HEK293 (cell line): ENCODE measurements at regions not wholly inside any gene's neighbourhood (a gene's known extent, or its start where the extent isn't known, plus 50 kb on each side); places are given as distances from the start of the nearest gene placed in this dataset.

Source experiments
- CTCF ChIA-PET: fragments of 350-600 bp; formaldehyde crosslinking; extraction: SDS; loops from one replicate; lab custom pipeline; 2021; ENCODE audit warnings: antibody characterized with exemption; lab: Yijun Ruan, JAX
- POLR2A ChIA-PET: fragments of 300-600 bp; formaldehyde crosslinking; extraction: SDS; loops from one replicate; lab custom pipeline; 2020; ENCODE audit warnings: antibody characterized with exemption, inconsistent platforms; lab: Yijun Ruan, JAX
- H3K27ac ChIP-seq: fragments of 200-500 bp; sonication (Bioruptor generic); 2 replicates; pipeline ENCODE4 v1.5.1; 2014; ENCODE audit warnings: low read depth, low read length, control low read depth, inconsistent platforms; ENCODE audit errors: extremely low read depth
- H3K36me3 ChIP-seq, 2 experiments: fragments of 200-500 bp in 1 of 2; sonication (Bioruptor generic) in 1 of 2; 1 replicate in 1 of 2; 2 replicates in 1 of 2; pipeline ENCODE4 v1.5.1; 2014 to 2017; ENCODE audit warnings: inconsistent platforms in 2 of 2, low read length in 2 of 2; ENCODE audit not compliant: control insufficient read depth in 2 of 2, insufficient read depth in 1 of 2
- H3K4me1 ChIP-seq: fragments of 200-500 bp; sonication (Bioruptor generic); 2 replicates; pipeline ENCODE4 v1.5.1; 2014; ENCODE audit warnings: mild to moderate bottlenecking, low read length, inconsistent platforms; ENCODE audit not compliant: control insufficient read depth, insufficient read depth
- H3K4me3 ChIP-seq: 2 replicates; pipeline ENCODE4 v1.5.1; 2011; ENCODE audit warnings: low read depth, mild to moderate bottlenecking, control low read depth, low read length, moderate library complexity
- H3K9me3 ChIP-seq: fragments of 200-500 bp; sonication (Bioruptor generic); 2 replicates; pipeline ENCODE4 v1.5.1; 2014; ENCODE audit warnings: low read depth, low read length, inconsistent platforms; ENCODE audit not compliant: control insufficient read depth, insufficient read depth
- BCL11B ChIP-seq: fragments of 450-650 bp; formaldehyde crosslinking; IDR thresholded peaks from 2 replicates; pipeline ENCODE4 v1.5.1; 2016; ENCODE audit warnings: low read depth, missing biosample characterization, missing genetic modification characterization
- CTCF ChIP-seq: fragments of 450-650 bp; formaldehyde crosslinking; IDR thresholded peaks from 2 replicates; pipeline ENCODE4 v1.5.1; 2016; ENCODE audit warnings: missing biosample characterization, missing genetic modification characterization
- GLI2 ChIP-seq: fragments of 450-650 bp; formaldehyde crosslinking; IDR thresholded peaks from 2 replicates; pipeline ENCODE4; 2017; ENCODE audit warnings: missing biosample characterization, missing genetic modification characterization, low read depth, borderline replicate concordance
- HIC1 ChIP-seq: fragments of 450-650 bp; formaldehyde crosslinking; IDR thresholded peaks from 2 replicates; pipeline ENCODE4 v1.5.1; 2016; ENCODE audit warnings: missing biosample characterization, missing genetic modification characterization
- KLF8 ChIP-seq: fragments of 450-650 bp; formaldehyde crosslinking; IDR thresholded peaks from 2 replicates; pipeline ENCODE4 v1.5.1; 2016; ENCODE audit warnings: missing biosample characterization, missing genetic modification characterization
- MZF1 ChIP-seq: fragments of 450-650 bp; formaldehyde crosslinking; IDR thresholded peaks from 2 replicates; pipeline ENCODE4 v1.5.1; 2017; ENCODE audit warnings: missing biosample characterization, missing genetic modification characterization, borderline replicate concordance
- PATZ1 ChIP-seq: fragments of 450-650 bp; formaldehyde crosslinking; IDR thresholded peaks from 2 replicates; pipeline ENCODE4 v1.5.1; 2016; ENCODE audit warnings: missing biosample characterization, missing genetic modification characterization
- YY2 ChIP-seq: fragments of 450-650 bp; formaldehyde crosslinking; IDR thresholded peaks from 2 replicates; pipeline ENCODE4 v1.5.1; 2016; ENCODE audit warnings: missing biosample characterization, missing genetic modification characterization
- ZBTB48 ChIP-seq: fragments of 450-650 bp; formaldehyde crosslinking; IDR thresholded peaks from 2 replicates; pipeline ENCODE4 v1.5.1; 2016; ENCODE audit warnings: missing biosample characterization, missing genetic modification characterization
- ZFHX2 ChIP-seq: fragments of 450-650 bp; formaldehyde crosslinking; conservative IDR thresholded peaks from 2 replicates; pipeline ENCODE4 v1.5.1; 2016; ENCODE audit warnings: missing biosample characterization, missing genetic modification characterization
- ZNF239 ChIP-seq: fragments of 450-650 bp; formaldehyde crosslinking; IDR thresholded peaks from 2 replicates; pipeline ENCODE4 v1.5.1; 2016; ENCODE audit warnings: missing biosample characterization, missing genetic modification characterization
- ZNF24 ChIP-seq: fragments of 450-650 bp; formaldehyde crosslinking; IDR thresholded peaks from 2 replicates; pipeline ENCODE4 v1.5.1; 2016; ENCODE audit warnings: missing biosample characterization, missing genetic modification characterization
- ZNF26 ChIP-seq: fragments of 450-650 bp; formaldehyde crosslinking; IDR thresholded peaks from 2 replicates; pipeline ENCODE4 v1.5.1; 2016; ENCODE audit warnings: missing biosample characterization, missing genetic modification characterization
- ZNF266 ChIP-seq: fragments of 450-650 bp; formaldehyde crosslinking; IDR thresholded peaks from 2 replicates; pipeline ENCODE4 v1.5.1; 2016; ENCODE audit warnings: missing biosample characterization, missing genetic modification characterization, low read depth
- ZNF311 ChIP-seq: fragments of 450-650 bp; formaldehyde crosslinking; IDR thresholded peaks from 2 replicates; pipeline ENCODE4 v1.5.1; 2017; ENCODE audit warnings: missing biosample characterization, missing genetic modification characterization, borderline replicate concordance
- ZNF335 ChIP-seq: fragments of 450-650 bp; formaldehyde crosslinking; conservative IDR thresholded peaks from 2 replicates; pipeline ENCODE4 v1.5.1; 2016; ENCODE audit warnings: missing biosample characterization, missing genetic modification characterization
- ZNF529 ChIP-seq: fragments of 450-650 bp; formaldehyde crosslinking; IDR thresholded peaks from 2 replicates; pipeline ENCODE4 v1.5.1; 2017; ENCODE audit warnings: missing genetic modification characterization, missing biosample characterization; ENCODE audit not compliant: insufficient replicate concordance
- ZNF561 ChIP-seq: fragments of 450-650 bp; IDR thresholded peaks from 2 replicates; pipeline ENCODE4 v1.5.1; 2018; ENCODE audit warnings: missing biosample characterization, missing genetic modification characterization, borderline replicate concordance
- ZNF571 ChIP-seq: fragments of 450-650 bp; formaldehyde crosslinking; IDR thresholded peaks from 2 replicates; pipeline ENCODE4 v1.5.0; 2017; ENCODE audit warnings: missing biosample characterization, missing genetic modification characterization
- ZNF639 ChIP-seq: fragments of 450-650 bp; formaldehyde crosslinking; IDR thresholded peaks from 2 replicates; pipeline ENCODE4 v1.5.1; 2016; ENCODE audit warnings: missing biosample characterization, missing genetic modification characterization
- ZNF654 ChIP-seq: fragments of 450-650 bp; formaldehyde crosslinking; IDR thresholded peaks from 2 replicates; pipeline ENCODE4 v1.5.1; 2016; ENCODE audit warnings: low read depth, missing biosample characterization, missing genetic modification characterization
- ZSCAN23 ChIP-seq: fragments of 450-650 bp; formaldehyde crosslinking; IDR thresholded peaks from 2 replicates; pipeline ENCODE4 v1.5.1; 2016; ENCODE audit warnings: missing biosample characterization, missing genetic modification characterization

GRCh38 chr2:134139611-134140010 lies 114.3 kb upstream of the MGAT5 start (continued):
- TF ChIP-seq ZNF24 (tag by site-specific recombination) (no peak), KLF8 (tag by site-specific recombination) (no peak), ZNF639 (tag by site-specific recombination) (no peak)

GRCh38 chr2:134140251-134140661 lies 113.6 kb upstream of the MGAT5 start:
- POLR2A ChIA-PET, result no interaction called here
- CTCF ChIA-PET, result no interaction called here
- no peaks in the 10 kb centered on the region for H3K4me1 ChIP-seq
- no peak overlapping the region for H3K4me3 ChIP-seq
- H3K9me3 ChIP-seq, result no peaks in the 10 kb centered on the region
- no peak for TF ChIP-seq YY2
- no peak for TF ChIP-seq ZNF529 (tag by site-specific recombination)
- TF ChIP-seq ZNF26 (tag by site-specific recombination), result no peak
- TF ChIP-seq MZF1, result no peak
- no peak for TF ChIP-seq ZNF571 (tag by site-specific recombination)
- TF ChIP-seq ZNF335, result no peak
- no peak for TF ChIP-seq ZFHX2
- no peak for TF ChIP-seq BCL11B (tag by site-specific recombination)
- no peak for TF ChIP-seq PATZ1 (tag by site-specific recombination)
- no peak for TF ChIP-seq KLF8 (tag by site-specific recombination)
- no peak for TF ChIP-seq ZNF239 (tag by site-specific recombination)
- TF ChIP-seq ZNF561 (tag by site-specific recombination), result no peak
- no peak for TF ChIP-seq HIC1 (tag by site-specific recombination)
- TF ChIP-seq ZNF311 (tag by site-specific recombination), result no peak
- TF ChIP-seq ZNF266 (tag by site-specific recombination), result no peak
- TF ChIP-seq ZSCAN23 (tag by site-specific recombination), result no peak
- no peak for TF ChIP-seq ZBTB48 (tag by site-specific recombination)
- TF ChIP-seq GLI2 (tag by site-specific recombination), result no peak
- no peak for TF ChIP-seq ZNF654 (tag by site-specific recombination)
- TF ChIP-seq CTCF (tag by site-specific recombination), result no peak
- H3K36me3 ChIP-seq, result no peaks in the 10 kb centered on the region
- H3K27ac ChIP-seq, result no peak overlapping the region
